Activated CD8-positive, alpha-beta memory T cell treated with anti-CD3 and anti-CD28 coated beads, Interleukin-2, amount 50 U/mL, for 1 hour (primary cell): ENCODE measurements at regions not wholly inside any gene's neighbourhood (a gene's known extent, or its start where the extent isn't known, plus 50 kb on each side); places are given as distances from the start of the nearest gene placed in this dataset.

Experiments
- DNase-seq: peaks from one replicate; pipeline ENCODE4 v3.0.0-alpha.2; 2020; ENCODE audit errors: extremely low read depth

DNA sequence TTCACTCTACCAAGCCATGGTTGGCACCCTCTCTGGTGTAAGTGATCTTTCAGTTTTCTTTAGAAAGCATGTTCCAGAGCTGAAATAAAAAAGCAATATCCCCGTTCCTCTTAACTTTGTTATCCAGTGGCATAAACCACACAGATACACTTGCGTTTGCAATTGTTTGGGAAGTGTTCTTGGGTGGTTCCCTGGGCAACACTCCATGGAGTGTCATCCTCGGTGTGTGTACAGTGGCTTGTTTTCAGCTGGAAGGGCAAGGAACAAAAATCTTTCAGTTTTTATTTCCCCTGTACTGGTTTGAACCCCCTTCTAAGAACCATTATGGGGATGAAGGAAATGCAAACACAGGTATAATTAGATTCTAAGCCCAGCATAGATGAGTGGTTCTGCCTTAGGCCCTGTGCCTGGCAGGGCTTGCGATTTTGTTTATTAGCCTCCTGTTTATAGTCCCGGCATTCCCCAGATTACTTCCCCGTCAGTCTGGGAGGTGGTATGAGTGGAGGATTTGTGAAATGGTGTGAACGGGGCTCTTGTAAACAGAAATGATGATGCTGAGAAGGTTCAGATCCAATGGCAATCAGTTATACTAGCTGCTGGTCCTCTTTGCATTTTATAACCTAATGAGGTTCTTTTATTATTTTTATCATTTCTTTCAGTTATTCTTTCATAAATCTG lies 76.0 kb upstream of the CD180 start:
- DNase-seq = no peak

DNA sequence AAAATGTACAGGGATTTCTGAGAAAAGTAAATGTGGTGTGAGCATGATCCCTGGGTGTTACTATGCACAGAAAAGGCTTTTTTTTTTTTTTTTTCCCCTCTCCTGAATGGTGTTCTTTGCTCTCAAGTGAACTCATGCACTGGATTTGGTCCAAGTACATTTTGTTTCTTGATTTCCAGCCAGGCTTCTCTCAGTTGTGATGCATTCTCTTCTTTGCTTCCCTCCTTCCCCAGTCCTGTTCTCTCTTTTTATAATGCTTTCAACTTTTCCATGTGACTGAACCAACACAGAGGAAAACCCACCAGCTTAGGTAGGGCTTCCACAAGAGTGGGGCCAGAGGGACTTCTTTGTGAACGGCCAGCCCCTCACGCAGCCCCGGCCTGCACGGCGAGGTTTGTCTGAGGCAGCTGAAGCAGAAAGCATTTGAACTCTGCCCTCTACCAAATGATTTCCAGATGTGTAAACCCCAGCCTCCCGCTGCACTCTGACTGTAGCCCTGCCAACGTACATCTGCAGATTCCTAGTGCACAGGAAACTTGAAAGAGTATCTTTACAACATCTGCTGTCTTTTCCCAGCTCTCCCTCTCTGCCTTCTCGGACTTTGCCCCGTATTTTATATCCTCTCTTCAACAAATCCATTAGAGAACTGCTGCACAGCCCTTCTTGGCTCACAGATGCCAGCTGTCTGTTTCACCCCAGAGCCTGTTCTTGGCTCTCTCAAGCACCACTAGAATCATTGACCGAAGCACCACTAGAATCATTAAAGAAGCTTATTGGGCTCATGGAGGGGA lies 71.8 kb upstream of the CD180 start:
- no peak for DNase-seq

DNA sequence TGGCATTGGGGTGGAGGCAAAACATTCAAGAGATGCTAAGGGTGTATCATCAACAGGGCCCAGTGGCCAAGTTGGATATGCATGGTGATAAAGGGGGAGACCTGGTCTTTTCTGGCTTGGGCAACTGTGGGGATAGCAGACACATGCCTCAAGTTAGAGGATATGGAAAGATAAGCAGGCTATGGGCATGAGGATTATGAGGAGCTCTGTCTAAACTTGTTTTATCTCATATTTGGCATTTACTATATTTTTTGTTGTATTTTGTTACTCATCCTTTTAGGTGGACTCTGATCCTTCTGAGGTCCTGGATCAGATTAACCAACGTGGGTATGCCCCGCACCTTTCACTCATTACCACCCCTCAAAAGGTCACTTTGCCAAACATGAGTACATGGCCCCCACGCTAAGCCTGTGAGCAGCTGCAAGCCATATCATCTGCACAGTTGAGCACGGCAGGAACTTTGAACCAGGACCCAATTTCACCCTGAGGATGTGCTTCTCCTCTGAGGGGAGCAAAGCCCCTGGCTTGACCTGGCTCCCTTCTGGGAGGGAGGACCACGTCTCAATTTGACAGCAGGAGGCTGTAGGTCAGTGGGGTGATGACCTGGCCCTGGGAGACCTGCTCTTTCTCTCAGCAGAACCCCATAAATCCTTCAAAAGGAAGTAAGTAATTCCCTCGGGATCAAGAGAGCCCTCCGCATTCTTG lies 71.1 kb upstream of the CD180 start:
- DNase-seq = no peak

DNA sequence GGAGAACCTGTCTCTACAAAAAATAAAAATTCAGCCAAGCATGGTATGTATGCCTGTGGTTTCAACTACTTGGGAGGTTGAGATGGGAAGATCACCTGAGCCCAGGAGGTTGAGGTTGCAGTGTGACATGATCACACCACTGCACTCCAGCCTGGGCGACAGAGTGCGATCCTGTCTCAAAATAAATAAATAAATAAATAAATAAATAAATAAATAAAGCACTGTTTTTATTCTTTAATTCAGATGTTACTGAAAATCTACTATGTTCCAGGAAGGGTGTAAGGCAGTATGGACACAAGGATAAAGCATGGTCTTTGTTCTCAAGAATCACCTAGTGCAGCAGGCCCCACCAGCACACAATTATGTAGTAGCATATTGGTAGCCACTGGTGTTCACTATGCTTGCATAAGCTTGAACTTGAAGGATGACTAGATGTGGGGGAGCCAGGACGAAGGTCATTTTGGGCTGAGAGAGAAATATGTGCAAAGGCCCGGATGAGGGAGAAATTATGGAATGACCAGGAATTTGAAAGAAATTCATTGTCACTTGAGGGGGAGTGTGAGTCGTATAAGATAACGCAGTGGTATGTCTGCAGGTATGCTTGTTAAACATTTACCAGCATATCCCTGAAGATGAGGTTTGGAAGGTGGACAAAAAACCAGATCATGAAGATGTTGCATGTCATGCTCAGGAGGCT lies 70.2 kb upstream of the CD180 start:
- DNase-seq = no peak

DNA sequence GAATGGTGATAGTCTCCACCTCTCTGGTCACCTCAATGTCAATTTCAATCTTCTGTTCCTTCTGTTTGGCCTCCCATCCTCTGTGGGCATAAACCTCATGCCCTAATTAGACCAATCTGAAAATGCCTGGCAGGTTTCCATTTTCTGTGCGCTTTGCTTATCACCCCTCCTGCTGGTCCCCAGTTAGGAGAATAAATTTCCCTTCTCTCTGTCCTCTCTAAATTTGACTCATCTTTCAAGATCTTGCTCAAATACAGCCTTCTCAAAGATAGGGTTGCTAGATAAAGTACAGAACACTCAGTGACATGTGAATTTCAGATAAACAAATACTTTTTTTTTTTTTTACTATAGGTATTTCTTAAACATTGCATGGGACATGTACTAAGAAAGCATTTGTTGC lies 69.4 kb upstream of the CD180 start:
- no peak for DNase-seq

DNA sequence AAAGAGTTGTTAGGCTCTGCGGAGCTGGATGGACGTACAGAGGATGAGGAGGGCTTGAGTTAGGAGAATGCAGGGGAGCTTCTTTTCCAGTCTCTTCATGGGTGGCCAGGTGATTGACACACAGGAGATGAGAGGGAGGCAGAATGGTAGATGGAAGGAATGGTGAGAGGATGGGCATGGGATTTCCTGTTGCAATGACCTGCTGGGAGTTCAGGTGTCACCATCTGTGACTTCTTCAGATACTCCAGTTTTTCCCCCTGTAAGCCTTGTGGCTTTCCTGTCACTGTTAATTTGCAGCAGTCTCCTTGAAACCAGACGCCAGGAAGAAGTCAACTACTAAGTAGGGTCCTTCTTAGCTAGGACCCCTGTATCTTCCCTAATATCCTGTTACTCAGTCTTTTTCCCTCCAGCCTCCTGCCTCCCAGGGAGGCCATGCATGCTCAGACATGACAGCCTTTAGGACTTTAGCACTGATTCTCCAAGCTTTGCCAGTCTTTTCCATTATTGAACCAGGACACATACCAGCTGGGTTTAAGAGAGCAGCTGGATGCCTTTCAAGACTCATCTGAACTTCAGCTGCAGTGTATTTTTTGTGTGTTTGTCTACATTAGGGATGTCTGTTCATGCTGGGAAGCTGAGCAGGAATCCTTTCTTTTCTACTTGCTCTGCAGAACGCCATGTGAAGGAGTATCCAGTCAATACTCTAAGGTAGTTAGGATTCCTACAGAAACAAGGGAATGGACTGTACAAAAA lies 67.2 kb upstream of the CD180 start:
- no peak for DNase-seq

DNA sequence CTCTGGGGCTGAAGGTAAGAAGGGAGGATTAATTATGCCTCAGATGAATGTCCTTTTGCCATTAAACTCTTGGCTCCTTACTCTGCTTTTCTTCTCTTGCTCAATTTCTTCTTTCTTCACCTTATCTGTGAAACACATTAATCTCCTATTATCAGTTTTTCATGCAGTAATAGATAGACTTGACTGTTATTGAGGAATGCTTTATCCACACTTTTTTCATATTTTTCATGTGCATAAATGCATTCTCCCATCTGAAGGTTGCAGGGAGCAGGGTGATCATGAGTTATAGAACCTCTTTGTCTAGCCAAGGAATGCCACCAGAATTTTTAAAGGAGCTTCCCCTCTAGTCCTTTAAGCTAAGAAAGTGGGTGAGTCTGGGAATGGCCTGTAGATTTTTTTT lies 66.4 kb upstream of the CD180 start:
- DNase-seq = no peak

DNA sequence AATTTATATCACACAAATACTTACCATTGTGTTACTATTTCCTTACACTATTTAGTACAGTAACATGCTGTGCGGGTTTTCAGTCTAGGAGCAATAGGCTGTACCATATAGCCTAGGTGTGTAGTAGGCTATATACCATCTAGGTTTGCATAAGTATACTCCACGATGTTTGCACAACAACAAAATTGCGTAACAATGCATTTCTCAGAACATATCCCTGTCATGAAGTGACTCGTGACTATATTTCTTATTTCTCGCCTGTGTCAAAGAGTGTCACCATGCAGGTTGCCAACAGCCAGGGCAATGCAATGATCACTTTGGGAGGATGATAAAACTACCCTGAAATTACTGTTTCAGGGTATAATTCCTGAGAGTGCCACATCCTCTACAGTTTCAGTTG lies 65.6 kb upstream of the CD180 start:
- DNase-seq = no peak

DNA sequence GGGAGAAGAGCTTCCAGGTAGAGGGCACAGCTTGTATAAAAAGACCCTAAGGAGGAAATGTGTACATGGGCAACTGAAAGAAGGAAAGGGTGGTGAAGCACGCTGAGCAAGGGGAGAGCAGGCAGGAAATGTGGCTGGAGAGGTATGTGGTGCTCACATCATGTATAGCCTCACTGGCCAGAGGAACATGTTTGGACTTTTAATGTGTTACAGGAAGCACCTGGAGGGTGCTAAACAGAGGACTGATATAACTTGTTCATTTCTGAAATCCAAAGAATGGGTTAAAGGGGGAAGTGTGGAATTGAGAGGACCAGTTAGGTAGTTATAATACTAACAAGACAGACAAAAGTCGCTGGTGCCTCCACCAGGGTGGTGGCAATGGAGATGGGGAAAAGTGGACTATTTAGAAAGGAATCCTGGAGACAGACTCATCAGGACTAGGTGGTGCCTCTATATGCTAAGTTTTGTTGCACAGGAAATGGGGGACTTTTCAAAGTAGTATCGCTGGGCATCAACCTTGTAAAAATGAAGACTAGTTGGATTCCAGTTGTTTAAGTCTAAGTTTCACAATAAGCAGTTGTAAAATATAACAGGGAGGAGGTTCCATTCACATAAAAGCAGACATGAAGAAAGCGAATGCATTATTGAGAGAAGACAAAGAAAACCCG lies 63.1 kb upstream of the CD180 start:
- no peak for DNase-seq

DNA sequence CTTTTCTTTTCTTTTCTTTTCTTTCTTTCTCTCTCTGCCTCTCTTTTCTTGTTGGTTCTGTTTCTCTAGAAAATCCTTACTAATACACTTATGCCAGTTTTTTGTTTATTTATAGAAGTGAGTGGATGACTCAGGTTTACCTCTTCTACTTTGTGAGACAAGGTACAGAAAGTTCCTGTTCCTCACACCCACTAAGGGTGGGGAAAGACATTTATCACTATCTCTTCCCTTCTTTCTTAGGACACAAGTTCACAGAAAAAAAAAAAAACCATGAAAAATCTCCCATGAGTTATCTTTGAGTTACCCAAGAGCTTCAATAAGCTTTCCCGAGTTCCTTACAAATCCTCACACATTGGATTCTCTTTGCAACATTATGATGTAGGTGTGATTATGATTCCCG lies 60.9 kb upstream of the CD180 start:
- DNase-seq = no peak

DNA sequence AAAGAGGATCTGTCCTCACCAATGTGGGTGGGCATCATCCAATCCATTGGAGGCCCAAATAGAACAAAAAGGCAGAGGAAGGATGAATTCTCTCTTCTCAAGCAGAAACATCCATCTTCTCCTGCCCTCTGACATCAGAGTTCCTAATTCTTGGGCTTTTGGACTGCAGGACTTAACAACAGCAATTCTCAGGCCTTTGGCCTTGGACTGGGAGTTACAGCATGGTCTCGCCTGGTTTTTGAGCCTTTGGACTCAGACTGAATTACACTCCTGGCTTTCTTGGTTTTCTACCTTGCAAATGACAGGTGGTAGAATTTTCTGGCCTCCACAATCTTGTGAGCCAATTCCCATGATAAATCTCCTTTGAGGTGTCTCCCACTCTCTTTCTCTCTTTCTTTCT lies 60.5 kb upstream of the CD180 start:
- no peak for DNase-seq

DNA sequence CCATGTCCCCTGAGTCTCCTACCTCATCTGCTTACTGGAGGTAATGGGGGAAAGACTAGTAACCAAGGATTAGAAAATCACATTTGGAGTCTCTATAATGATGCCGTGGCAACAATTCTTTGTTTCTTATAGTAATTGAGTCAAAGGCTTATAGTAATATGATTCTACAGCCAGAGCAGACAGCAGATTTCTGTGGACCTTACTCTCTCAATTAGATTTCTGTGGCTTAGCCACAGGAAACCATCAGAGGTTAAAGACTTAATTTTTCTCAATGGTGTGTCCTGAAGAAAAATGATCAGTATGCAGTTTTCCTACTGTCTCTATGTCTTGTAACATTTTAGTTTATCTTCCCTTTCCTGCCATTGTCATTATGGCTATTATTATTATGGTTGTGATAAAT lies 59.3 kb upstream of the CD180 start:
- DNase-seq = no peak

DNA sequence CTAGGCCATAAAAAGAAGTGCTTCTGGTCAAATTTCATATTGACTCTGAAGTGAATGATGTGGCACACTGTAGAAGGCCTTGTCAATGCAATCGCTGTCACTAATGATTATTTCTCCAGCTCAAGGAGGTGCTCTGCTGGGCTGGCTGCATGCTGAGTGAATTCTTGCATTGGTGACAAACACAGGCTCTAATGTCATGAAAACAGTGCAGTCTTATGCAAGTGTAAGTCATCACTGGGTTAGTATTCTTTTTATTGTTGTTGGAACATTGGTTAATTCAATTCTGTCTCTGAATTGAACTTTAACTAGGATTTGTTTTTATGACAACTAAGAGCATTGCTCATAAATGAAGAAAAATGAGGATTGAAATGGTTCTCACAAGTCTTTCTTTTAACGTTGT lies 57.3 kb upstream of the CD180 start:
- no peak for DNase-seq

DNA sequence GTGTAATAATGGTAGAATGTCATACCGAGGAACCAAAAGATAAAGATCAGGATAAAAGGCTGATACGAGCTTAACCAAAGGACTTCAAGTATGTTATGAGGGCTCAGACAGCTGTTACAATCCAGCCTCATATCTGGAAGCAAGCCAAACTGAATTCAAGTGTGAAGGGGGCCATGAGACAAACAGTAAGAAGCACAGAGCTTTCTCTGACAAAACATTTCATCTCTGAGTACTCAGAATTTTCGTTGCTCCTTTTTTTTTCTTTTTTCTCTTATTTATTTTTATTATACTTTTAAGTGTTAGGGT lies 52.9 kb upstream of the CD180 start:
- no peak for DNase-seq

DNA sequence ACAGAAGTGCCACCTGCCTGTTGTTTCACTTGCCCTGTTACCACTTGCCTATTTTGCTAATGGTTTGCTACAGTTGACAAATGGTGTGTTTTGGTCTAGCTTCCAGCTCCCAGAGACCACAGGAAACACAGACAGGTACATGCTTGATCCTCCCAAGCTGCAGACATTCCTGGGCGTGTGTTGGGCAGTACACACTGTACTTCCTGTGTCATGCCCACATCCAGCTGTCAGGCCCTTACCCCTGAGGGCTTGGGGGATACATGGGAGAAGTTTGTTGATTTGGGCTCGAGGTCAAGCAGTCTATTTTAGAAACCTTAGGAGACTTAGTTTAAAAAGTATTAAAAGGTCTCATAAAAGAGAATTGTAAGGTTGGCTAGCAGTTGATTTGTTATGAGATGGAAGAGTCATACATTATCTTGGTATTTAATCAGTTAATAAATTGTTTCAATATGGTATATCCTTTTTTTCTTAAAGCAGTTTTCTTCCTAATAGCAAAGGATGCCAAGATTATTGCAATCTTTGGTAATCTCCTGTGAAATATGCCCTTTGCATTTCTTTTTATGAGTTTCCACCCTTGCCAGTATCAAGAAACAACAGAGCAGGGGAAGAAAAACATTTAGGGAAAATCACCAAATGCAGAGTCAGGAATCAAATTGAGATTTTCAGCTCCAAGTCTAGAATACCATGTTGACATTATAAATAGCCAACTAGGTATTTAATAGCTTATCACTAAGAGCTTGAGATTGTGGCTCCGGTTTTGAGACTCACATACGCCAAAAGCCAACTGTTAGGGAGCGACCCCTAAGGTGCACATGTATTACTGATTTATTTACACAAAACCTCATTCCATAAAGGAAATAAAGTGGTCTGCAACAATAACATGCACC lies 52.3 kb upstream of the CD180 start:
- no peak for DNase-seq

DNA sequence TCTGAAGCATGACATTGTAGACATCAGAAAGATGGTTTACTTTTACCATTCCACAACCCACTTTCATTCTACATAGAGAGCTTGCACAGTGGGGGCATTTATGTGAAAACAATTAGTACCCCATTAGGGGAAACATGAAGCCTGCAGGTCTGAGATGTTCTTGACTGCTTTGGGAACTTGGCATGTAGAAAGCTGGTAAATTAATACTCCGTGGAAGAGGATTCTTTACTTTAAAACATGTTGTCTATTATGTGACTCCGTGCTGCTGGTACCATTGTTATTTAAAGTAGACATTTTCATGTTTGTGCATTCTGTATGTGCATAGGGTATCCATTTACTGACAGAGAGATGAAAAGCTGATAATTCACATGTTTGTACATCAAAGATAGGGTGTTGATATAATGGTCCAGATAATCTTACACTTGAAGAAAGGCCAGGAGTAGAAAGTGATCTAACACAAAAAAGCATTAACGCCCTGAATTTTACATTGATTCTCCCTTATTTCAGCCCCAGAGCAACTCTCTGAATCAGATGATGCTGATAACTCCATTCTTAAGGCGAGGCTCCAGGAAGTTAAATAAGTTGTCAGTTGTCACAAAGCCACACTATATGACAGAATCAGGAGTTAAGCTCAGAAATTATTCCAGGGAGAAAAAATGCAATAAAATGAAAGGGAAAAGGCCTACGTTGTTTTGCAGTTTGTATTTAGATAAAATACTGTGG lies 50.1 kb upstream of the CD180 start:
- no peak for DNase-seq
